ENCODE measurements at regions not wholly inside any gene's neighbourhood (a gene's known extent, or its start where the extent isn't known, plus 50 kb on each side); places are given as distances from the start of the nearest gene placed in this dataset.

DNA sequence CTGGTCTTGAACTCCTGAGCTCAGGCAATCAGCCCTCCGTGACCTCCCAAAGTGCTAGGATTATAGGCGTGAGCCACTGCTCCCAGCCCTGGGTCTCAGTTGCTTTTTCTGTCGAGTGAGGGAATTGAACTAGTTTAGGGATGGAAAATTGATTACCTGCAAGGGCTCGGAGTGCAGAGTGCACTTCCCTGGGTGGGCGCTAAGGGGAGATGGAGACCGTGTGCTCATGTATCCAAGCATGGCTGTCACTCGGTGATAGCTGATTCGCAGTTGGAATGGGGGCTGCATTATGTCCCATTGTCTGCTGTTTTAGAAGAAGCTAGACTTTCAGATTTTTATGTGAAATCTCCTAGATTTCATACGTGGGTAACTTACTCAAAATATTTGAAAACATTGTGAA, 139.9 kb upstream of the RFC3 start:
- ChIA-PET POLR2A (ENCODE audit: unreplicated experiment) (no interaction called here), CTCF (interaction anchor here (0.6 kb wide), 1 partner anchor 13 kb away, joined by 3 read pairs; no protein-coding TSS in a partner anchor)
- no TSS peak for BruUV-seq (replicated peaks)
- TF ChIP-seq SMC3 (IDR thresholded peaks at IDR 0.05; ENCODE audit: low read depth, low read length) (no peak), RCOR1 (IDR thresholded peaks at IDR 0.05; ENCODE audit: insufficient replicate concordance, low read length) (no peak)
- H2BK5ac ChIP-seq (ENCODE audit: low read depth, low read length, poor library complexity, severe bottlenecking) = no peak overlapping the region
- no peak overlapping the region for H4K5ac ChIP-seq (ENCODE audit: low read depth, low read length)
- no peak overlapping the region for H3K9ac ChIP-seq (ENCODE audit: low read depth, low read length)
- no peak for ATAC-seq (ENCODE audit: low read depth)
- H2BK20ac ChIP-seq (ENCODE audit: low read depth, low read length) = no peak overlapping the region
- H3K4me3 ChIP-seq (ENCODE audit: insufficient read depth, low read depth, low read length) = no peak overlapping the region
- no peak overlapping the region for H2AK9ac ChIP-seq (replicated peaks; ENCODE audit: low read depth, low read length, poor library complexity)
- H4K91ac ChIP-seq (ENCODE audit: insufficient read depth, low read depth, low read length) = no peak overlapping the region
- H4K20me1 ChIP-seq (ENCODE audit: insufficient read depth, low read length) = no peaks in the 10 kb centered on the region
- H3K4me2 ChIP-seq (ENCODE audit: low read depth, low read length) = no peak overlapping the region
- no peaks in the 10 kb centered on the region for H3K79me1 ChIP-seq (ENCODE audit: low read depth in 1 of 2, low read length in 2 of 2)
- no peak overlapping the region for H3K23ac ChIP-seq (ENCODE audit: low read depth, low read length)
- peaks cover 6% of the 10 kb centered on the region for H3K27me3 ChIP-seq (ENCODE audit: control insufficient read depth, insufficient read depth, low read length)
- in situ Hi-C loops (cut with MboI; ENCODE audit: low sequenced_read_pairs) (no loop called here), intact Hi-C loops (cut with micrococcal nuclease) (no loop called here), dilution Hi-C loops (cut with HindIII; ENCODE audit: low sequenced_read_pairs, unreplicated experiment) (no loop called here)
- H3K18ac ChIP-seq (ENCODE audit: low read depth, low read length) = no peak overlapping the region
- no peaks in the 10 kb centered on the region for H3K9me1 ChIP-seq (ENCODE audit: insufficient read depth, low read length)
- no peak overlapping the region for H2BK15ac ChIP-seq (ENCODE audit: low read depth, low read length)
- H2BK120ac ChIP-seq (ENCODE audit: low read depth, low read length) = no peak overlapping the region
- H3K4ac ChIP-seq (ENCODE audit: low read depth, low read length) = no peak overlapping the region
- H3K56ac ChIP-seq (ENCODE audit: extremely low read depth, insufficient read depth, low read length) = no peak overlapping the region
- no peak overlapping the region for H2AK5ac ChIP-seq (ENCODE audit: low read depth, low read length)
- H3K9me3 ChIP-seq (ENCODE audit: control insufficient read depth, insufficient read depth, low read length) = no peaks in the 10 kb centered on the region
- H2AFZ ChIP-seq (replicated peaks; ENCODE audit: low read length, poor library complexity) = no peak overlapping the region
- H3K36me3 ChIP-seq (ENCODE audit: control insufficient read depth, insufficient read depth, low read length) = no peaks in the 10 kb centered on the region
- DNase-seq = no peak
- H3K27ac ChIP-seq (ENCODE audit: insufficient read depth, low read length) = no peak overlapping the region
- no peak overlapping the region for H3K14ac ChIP-seq (replicated peaks; ENCODE audit: low read depth, low read length)
- WGBS, 2 experiments (ENCODE audit: extremely low coverage in 2 of 2, insufficient read length in 1 of 2) = 70% methylated on average over 4 of the region's 9 CpGs; no CpG with 5 or more reads in 1 of the 2 experiments
- H4K8ac ChIP-seq (ENCODE audit: low read depth in 2 of 2, low read length in 2 of 2) = no peak overlapping the region
- peaks cover 2% of the 10 kb centered on the region; the same call in 1 of the 2 replicates for H3K4me1 ChIP-seq (ENCODE audit: control insufficient read depth, insufficient read depth, low read length)

Data from IMR-90 (cell line).